Liver (tissue), 8 donors: ENCODE measurements at regions not wholly inside any gene's neighbourhood (a gene's known extent, or its start where the extent isn't known, plus 50 kb on each side); places are given as distances from the start of the nearest gene placed in this dataset.

Experiments used
- DNase-seq: peaks from one replicate; pipeline ENCODE4 v3.0.0-alpha.2; 2017; ENCODE audit warnings: low spot score
- H3K27ac ChIP-seq, 2 donors: one replicate each; pipeline ENCODE4 v1.7.0; 2013; ENCODE audit warnings: inconsistent platforms in 2 of 2, low read length in 2 of 2, control low read depth in 1 of 2, low read depth in 1 of 2, mild to moderate bottlenecking in 1 of 2
- H3K27me3 ChIP-seq, 4 donors: one replicate each; pipeline versions ENCODE4 v1.6.1 to v1.7.0; 2013; ENCODE audit warnings: low read length in 3 of 4, inconsistent platforms in 1 of 4, mild to moderate bottlenecking in 1 of 4, moderate library complexity in 1 of 4; ENCODE audit not compliant: control insufficient read depth in 4 of 4, insufficient read depth in 4 of 4
- H3K36me3 ChIP-seq, 4 donors: one replicate each; pipeline versions ENCODE4 v1.6.1 to v1.7.0; 2013; ENCODE audit warnings: low read length in 3 of 4, mild to moderate bottlenecking in 3 of 4, low read depth in 1 of 4, moderate library complexity in 1 of 4; ENCODE audit not compliant: control insufficient read depth in 4 of 4, insufficient read depth in 3 of 4
- H3K4me1 ChIP-seq, 4 donors: one replicate each; pipeline versions ENCODE4 v1.6.1 to v1.7.0; 2013; ENCODE audit warnings: low read length in 3 of 4, mild to moderate bottlenecking in 3 of 4, moderate library complexity in 1 of 4; ENCODE audit not compliant: control insufficient read depth in 4 of 4, insufficient read depth in 4 of 4
- H3K4me3 ChIP-seq, 3 donors: one replicate each; pipeline versions ENCODE4 v1.6.1 to v1.7.0; 2013; ENCODE audit warnings: low read length in 3 of 3, control low read depth in 1 of 3, low read depth in 1 of 3, mild to moderate bottlenecking in 1 of 3
- H3K9ac ChIP-seq, 2 donors: one replicate each; pipeline ENCODE4 v1.7.0; 2013; ENCODE audit warnings: low read length in 2 of 2, mild to moderate bottlenecking in 2 of 2, moderate library complexity in 2 of 2, control low read depth in 1 of 2, low read depth in 1 of 2
- H3K9me3 ChIP-seq, 4 donors: one replicate each; pipeline versions ENCODE4 v1.6.1 to v1.7.0; 2013; ENCODE audit warnings: low read length in 3 of 4; ENCODE audit not compliant: control insufficient read depth in 4 of 4
- ATF3 ChIP-seq: IDR thresholded peaks from 2 replicates; pipeline ENCODE4 v1.6.1; 2016; ENCODE audit warnings: antibody characterized with exemption
- CTCF ChIP-seq: fragments of 150-350 bp; IDR thresholded peaks from 2 replicates; pipeline ENCODE4 v1.5.1; 2017; ENCODE audit warnings: improper control_type of control experiment, low read depth, low read length; ENCODE audit not compliant: missing input control
- EGR1 ChIP-seq, 2 donors: IDR thresholded peaks; 2 replicates each; pipeline ENCODE4 v1.6.1; 2016 to 2018; ENCODE audit warnings: antibody characterized with exemption in 2 of 2, low read depth in 2 of 2
- FOXA1 ChIP-seq: IDR thresholded peaks from 2 replicates; pipeline ENCODE4 v1.6.1; 2016; ENCODE audit warnings: antibody characterized with exemption
- FOXA2 ChIP-seq: IDR thresholded peaks from 2 replicates; pipeline ENCODE4 v1.6.1; 2016; ENCODE audit warnings: antibody characterized with exemption
- GABPA ChIP-seq, 2 donors: IDR thresholded peaks in 1 of 2; conservative IDR thresholded peaks in 1 of 2; 2 replicates each; pipeline ENCODE4 v1.6.1; 2016; ENCODE audit warnings: antibody characterized with exemption in 2 of 2, mild to moderate bottlenecking in 1 of 2, moderate library complexity in 1 of 2
- HNF4A ChIP-seq, 2 donors: conservative IDR thresholded peaks; 2 replicates each; pipeline ENCODE4 v1.6.1; 2016; ENCODE audit warnings: antibody characterized with exemption in 2 of 2, mild to moderate bottlenecking in 2 of 2
- HNF4G ChIP-seq: IDR thresholded peaks from 2 replicates; pipeline ENCODE4 v1.6.1; 2016; ENCODE audit warnings: antibody characterized with exemption
- MAX ChIP-seq: IDR thresholded peaks from 2 replicates; pipeline ENCODE4 v1.6.1; 2016; ENCODE audit warnings: antibody characterized with exemption
- RAD21 ChIP-seq, 2 donors: IDR thresholded peaks; 2 replicates each; pipeline ENCODE4 v1.6.1; 2016; ENCODE audit warnings: antibody characterized with exemption in 2 of 2, mild to moderate bottlenecking in 2 of 2
- REST ChIP-seq: IDR thresholded peaks from 2 replicates; pipeline ENCODE4 v1.6.1; 2016; ENCODE audit warnings: antibody characterized with exemption, mild to moderate bottlenecking
- RXRA ChIP-seq, 2 donors: IDR thresholded peaks; 2 replicates each; pipeline ENCODE4 v1.6.1; 2017 to 2018; ENCODE audit warnings: antibody characterized with exemption in 2 of 2, mild to moderate bottlenecking in 1 of 2
- SP1 ChIP-seq: IDR thresholded peaks from 2 replicates; pipeline ENCODE4 v1.6.1; 2018; ENCODE audit warnings: antibody characterized with exemption, mild to moderate bottlenecking
- TAF1 ChIP-seq: conservative IDR thresholded peaks from 2 replicates; pipeline ENCODE4 v1.6.1; 2016; ENCODE audit warnings: antibody characterized with exemption, mild to moderate bottlenecking
- YY1 ChIP-seq: IDR thresholded peaks from 2 replicates; pipeline ENCODE4 v1.6.1; 2016; ENCODE audit warnings: antibody characterized with exemption, mild to moderate bottlenecking
- ZBTB33 ChIP-seq: IDR thresholded peaks from 2 replicates; pipeline ENCODE4 v1.6.1; 2016; ENCODE audit warnings: antibody characterized with exemption
- WGBS: extraction: QIAGEN DNeasy Blood & Tissue Kit; methylation state at CpG from one replicate; pipeline ENCODE4 v1.1.7; 2013; 5-methylcytosine and 5-hydroxymethylcytosine counted together
- donor health status: healthy.
- donor health status: healthy.
- donor health status: healthy.
- donor health status: healthy.
- donor health status: healthy.

- Histone ChIP-seq H3K9me3 (no peaks in the 10 kb centered on the region), H3K27ac (no peak overlapping the region), H3K4me1 (no peaks in the 10 kb centered on the region), H3K9ac (no peak overlapping the region), H3K4me3 (no peak overlapping the region), H3K36me3 (no peaks in the 10 kb centered on the region), H3K27me3 (peaks cover 0 to 7% (median 0%) of the 10 kb centered on the region in 4 donors)
- TF ChIP-seq CTCF (no peak), MAX (no peak), RXRA (IDR thresholded peaks at IDR 0.05) (no peak), FOXA2 (no peak), HNF4A (conservative IDR thresholded peaks at IDR 0.05) (no peak), RAD21 (IDR thresholded peaks at IDR 0.05) (no peak), GABPA (IDR thresholded peaks at IDR 0.05 in 1 of 2, conservative IDR thresholded peaks at IDR 0.05 in 1 of 2) (no peak), ZBTB33 (no peak), YY1 (no peak), EGR1 (IDR thresholded peaks at IDR 0.05; ENCODE audit: low read depth in 2 of 2) (no peak), ATF3 (no peak), REST (no peak), FOXA1 (no peak), HNF4G (no peak)
- WGBS: 87% methylated on average over 2 of the region's 2 CpGs
- DNase-seq: no peak
Observed at GRCh38 chr3:22819209-22819608, 383.9 kb upstream of the UBE2E2 start.

- peaks cover 0 to 2% (median 0%) of the 10 kb centered on the region in 4 donors for H3K27me3 ChIP-seq
- H3K4me3 ChIP-seq: no peak overlapping the region
- no peak for DNase-seq
- H3K9ac ChIP-seq: no peak overlapping the region
- no peaks in the 10 kb centered on the region for H3K36me3 ChIP-seq
- H3K9me3 ChIP-seq: peaks cover 0 to 1% (median 0%) of the 10 kb centered on the region in 4 donors
- 29% methylated on average over 2 of the region's 2 CpGs for WGBS
- H3K27ac ChIP-seq: no peak overlapping the region
- no peaks in the 10 kb centered on the region for H3K4me1 ChIP-seq
- TF ChIP-seq REST (no peak), FOXA1 (no peak), EGR1 (IDR thresholded peaks at IDR 0.05; ENCODE audit: low read depth in 2 of 2) (no peak), TAF1 (no peak), CTCF (no peak), HNF4G (no peak), MAX (no peak), SP1 (no peak), YY1 (no peak), GABPA (IDR thresholded peaks at IDR 0.05 in 1 of 2, conservative IDR thresholded peaks at IDR 0.05 in 1 of 2) (no peak)
Observed at GRCh38 chr3:22835041-22835440, 368.1 kb upstream of the UBE2E2 start.
